Immature natural killer cell (primary cell): ENCODE measurements at regions not wholly inside any gene's neighbourhood (a gene's known extent, or its start where the extent isn't known, plus 50 kb on each side); places are given as distances from the start of the nearest gene placed in this dataset.

Source experiments
- DNase-seq, 3 donors: peaks; one replicate each; pipeline ENCODE4 v3.0.0; 2022; ENCODE audit warnings: mixed read lengths in 1 of 3
- H3K27ac Mint-ChIP-seq, 6 donors: one replicate each; pipeline ENCODE4 v1.8.0; 2020; ENCODE audit warnings: mixed read lengths in 6 of 6, mild to moderate bottlenecking in 5 of 6, inconsistent platforms in 4 of 6, moderate library complexity in 3 of 6
- H3K27me3 Mint-ChIP-seq, 3 donors: one replicate each; pipeline ENCODE4 v1.8.0; 2020 to 2021; ENCODE audit warnings: low read depth in 3 of 3, mild to moderate bottlenecking in 3 of 3, mixed read lengths in 3 of 3, moderate library complexity in 3 of 3, inconsistent platforms in 1 of 3
- H3K36me3 Mint-ChIP-seq, 3 donors: one replicate each; pipeline ENCODE4 v1.8.0; 2020; ENCODE audit warnings: mixed read lengths in 3 of 3, inconsistent platforms in 2 of 3, mild to moderate bottlenecking in 2 of 3
- H3K4me1 Mint-ChIP-seq, 2 donors: one replicate each; pipeline ENCODE4 v1.8.0; 2020; ENCODE audit warnings: inconsistent platforms in 2 of 2, mild to moderate bottlenecking in 2 of 2, mixed read lengths in 2 of 2, moderate library complexity in 1 of 2
- H3K4me3 Mint-ChIP-seq, 5 donors: one replicate each; pipeline ENCODE4 v1.8.0; 2020; ENCODE audit warnings: mild to moderate bottlenecking in 5 of 5, mixed read lengths in 5 of 5, inconsistent platforms in 3 of 5, moderate library complexity in 3 of 5
- H3K9me3 Mint-ChIP-seq, 6 donors: one replicate each; pipeline ENCODE4 v1.8.0; 2020; ENCODE audit warnings: mild to moderate bottlenecking in 6 of 6, mixed read lengths in 6 of 6, inconsistent platforms in 4 of 6, moderate library complexity in 3 of 6

DNA sequence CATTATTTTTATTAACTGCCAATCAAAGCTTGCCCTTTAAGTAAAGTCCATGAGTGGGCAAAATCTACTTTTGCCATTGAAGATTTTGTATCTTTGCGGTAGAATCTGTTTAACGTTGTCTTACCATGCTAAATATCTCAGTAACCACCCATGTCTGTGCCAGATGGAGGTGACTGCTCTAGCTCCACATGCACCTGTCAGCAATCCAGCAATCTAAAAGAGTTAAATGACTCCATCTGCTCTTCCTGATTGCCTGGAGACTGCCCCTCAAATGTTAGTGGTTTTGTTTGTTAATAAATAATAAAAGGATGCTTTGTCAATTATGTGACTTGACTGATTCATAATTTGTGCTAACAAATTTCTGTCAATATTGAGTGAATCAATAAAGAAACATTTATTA, 141.7 kb downstream of the RBM43 start:
- DNase-seq: no peak
- Mint-ChIP-seq H3K27ac (no peak overlapping the region), H3K27me3 (peaks cover 0 to 13% (median 2%) of the 10 kb centered on the region in 3 donors), H3K4me3 (no peak overlapping the region), H3K36me3 (no peaks in the 10 kb centered on the region), H3K9me3 (peaks cover 2 to 6% (median 4%) of the 10 kb centered on the region in 6 donors), H3K4me1 (no peaks in the 10 kb centered on the region)

DNA sequence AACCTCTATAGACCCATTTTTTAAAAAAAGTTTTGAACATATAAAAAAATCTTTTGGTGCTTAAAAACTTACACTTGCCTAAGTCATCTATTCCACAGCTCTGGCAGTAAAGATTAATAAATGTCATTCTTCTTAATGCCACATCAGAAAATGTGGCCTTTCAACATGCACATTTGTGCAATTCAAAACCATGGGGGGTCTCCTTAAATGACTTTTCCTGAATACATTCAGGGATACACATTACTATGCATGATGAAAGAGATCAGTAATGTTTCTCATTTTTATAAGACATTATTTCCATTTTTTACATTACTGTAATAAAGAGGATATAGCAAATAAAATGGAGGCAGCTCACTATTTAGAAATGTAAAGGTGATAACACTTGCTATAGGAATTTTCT, 142.3 kb downstream of the RBM43 start:
- H3K4me3 Mint-ChIP-seq: no peak overlapping the region
- no peak for DNase-seq
- H3K4me1 Mint-ChIP-seq: no peaks in the 10 kb centered on the region
- no peaks in the 10 kb centered on the region for H3K36me3 Mint-ChIP-seq
- no peak overlapping the region for H3K27ac Mint-ChIP-seq
- H3K9me3 Mint-ChIP-seq: peaks cover 2 to 6% (median 2%) of the 10 kb centered on the region in 6 donors
- H3K27me3 Mint-ChIP-seq: peaks cover 0 to 13% (median 2%) of the 10 kb centered on the region in 3 donors

DNA sequence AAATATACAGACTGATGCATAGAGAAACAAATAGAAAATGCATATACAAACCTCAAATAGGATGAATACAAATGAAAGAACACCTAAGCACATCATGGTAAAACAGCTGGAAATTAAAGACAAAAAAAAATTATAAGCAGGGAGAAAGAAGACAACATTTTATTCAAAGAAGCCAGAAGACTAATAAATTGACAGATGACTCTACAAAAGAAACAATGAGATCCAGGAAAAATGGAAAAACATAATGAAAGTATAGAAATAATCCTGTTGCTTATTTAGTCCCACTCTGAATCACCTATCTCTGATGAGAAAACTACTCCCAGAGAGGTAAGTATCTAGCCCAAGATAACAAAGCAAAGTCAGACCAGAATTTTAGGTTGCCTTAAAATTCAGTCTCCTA, 143.4 kb downstream of the RBM43 start:
- H3K4me1 Mint-ChIP-seq: no peaks in the 10 kb centered on the region
- no peak overlapping the region for H3K4me3 Mint-ChIP-seq
- H3K9me3 Mint-ChIP-seq: peaks cover 2 to 6% (median 3%) of the 10 kb centered on the region in 6 donors
- no peaks in the 10 kb centered on the region for H3K36me3 Mint-ChIP-seq
- no peak for DNase-seq
- H3K27ac Mint-ChIP-seq: no peak overlapping the region
- peaks cover 0 to 8% (median 3%) of the 10 kb centered on the region in 3 donors for H3K27me3 Mint-ChIP-seq

- DNase-seq: no peak
These were observed 146.8 kb downstream of the RBM43 start for GRCh38 chr2:151114874-151115273.

GRCh38 chr2:151113318-151113717, 148.3 kb downstream of the RBM43 start:
- no peak overlapping the region for H3K4me3 Mint-ChIP-seq
- H3K27me3 Mint-ChIP-seq: peaks cover 1 to 7% (median 1%) of the 10 kb centered on the region in 3 donors
- no peaks in the 10 kb centered on the region for H3K36me3 Mint-ChIP-seq
- peaks cover 2 to 8% (median 5%) of the 10 kb centered on the region in 6 donors for H3K9me3 Mint-ChIP-seq
- no peaks in the 10 kb centered on the region for H3K4me1 Mint-ChIP-seq
- no peak for DNase-seq
- no peak overlapping the region for H3K27ac Mint-ChIP-seq

More at GRCh38 chr2:151114874-151115273, 146.8 kb downstream of the RBM43 start:
- Mint-ChIP-seq H3K4me1 (no peaks in the 10 kb centered on the region), H3K27ac (no peak overlapping the region), H3K4me3 (no peak overlapping the region), H3K36me3 (no peaks in the 10 kb centered on the region), H3K9me3 (peaks cover 2 to 8% (median 5%) of the 10 kb centered on the region in 6 donors), H3K27me3 (peaks cover 1 to 7% (median 1%) of the 10 kb centered on the region in 3 donors)

DNA sequence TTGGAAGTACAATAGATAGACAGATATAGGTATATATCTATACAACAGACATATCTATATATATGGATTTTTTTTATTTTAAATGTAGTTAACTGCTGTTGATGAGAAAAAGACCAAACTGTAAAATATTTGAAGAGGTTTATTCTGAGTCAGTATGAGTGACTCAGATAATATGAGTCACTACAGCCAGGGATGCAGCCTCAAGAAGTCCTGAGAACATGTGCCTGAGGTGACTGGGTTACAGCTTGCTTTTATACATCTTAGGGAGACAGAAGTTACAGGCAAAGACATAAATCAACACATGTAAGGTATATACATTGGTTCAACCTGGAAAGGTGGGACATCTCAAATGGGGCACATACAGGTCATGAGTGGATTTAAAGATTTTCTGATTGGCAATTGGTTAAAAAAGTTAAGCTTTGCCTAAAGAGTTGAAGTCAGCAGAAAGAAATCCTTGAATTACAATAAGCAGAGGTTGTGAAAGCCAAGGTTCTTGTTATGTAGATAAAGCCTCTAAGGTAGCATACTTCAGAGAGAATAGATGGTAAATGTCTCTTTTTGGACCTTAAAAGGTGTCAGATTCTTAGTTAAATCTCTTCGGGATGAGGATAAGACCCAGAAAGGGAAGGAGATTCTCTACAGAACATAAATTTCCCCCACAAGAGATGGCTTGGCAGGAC, 149.9 kb downstream of the RBM43 start:
- Mint-ChIP-seq H3K36me3 (no peaks in the 10 kb centered on the region), H3K4me3 (no peak overlapping the region), H3K9me3 (peaks cover 0 to 9% (median 3%) of the 10 kb centered on the region in 6 donors), H3K27ac (no peak overlapping the region), H3K27me3 (peaks cover 0 to 1% (median 1%) of the 10 kb centered on the region in 3 donors), H3K4me1 (no peaks in the 10 kb centered on the region)
- DNase-seq: no peak

DNA sequence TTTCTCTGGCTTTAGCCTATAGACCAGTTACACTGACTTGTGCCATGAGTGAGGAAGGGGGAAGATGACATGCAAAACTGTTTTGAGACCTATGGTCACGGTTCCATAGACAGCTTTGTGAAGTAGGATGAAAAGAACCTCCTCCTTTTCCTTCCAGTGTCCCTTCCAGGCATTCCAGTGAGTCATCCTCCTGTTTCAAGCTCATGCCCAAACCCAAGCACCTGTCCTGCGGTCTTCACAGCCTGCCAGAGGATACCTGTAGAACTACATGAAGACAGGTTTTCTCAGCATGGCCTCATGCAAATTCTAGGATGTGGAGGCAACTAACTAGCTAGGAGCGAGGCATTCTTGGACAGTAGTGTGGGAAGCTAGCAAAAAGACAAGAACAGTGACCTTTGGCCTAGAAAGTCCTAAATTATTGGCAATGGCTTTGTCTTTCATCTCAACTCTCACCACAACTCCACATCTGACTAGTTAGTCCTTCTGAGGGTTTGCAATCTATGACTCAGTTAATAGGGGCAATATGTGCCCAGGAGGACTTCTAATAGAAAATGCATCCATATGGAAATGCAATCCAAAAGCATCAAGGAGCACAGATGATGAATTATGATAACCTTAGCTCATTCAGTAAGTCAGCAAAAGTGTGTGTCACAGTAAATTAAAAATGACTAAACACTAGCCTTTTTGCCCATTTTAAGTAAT, 154.7 kb downstream of the RBM43 start:
- no peak overlapping the region for H3K4me3 Mint-ChIP-seq
- no peak for DNase-seq
- H3K36me3 Mint-ChIP-seq: no peaks in the 10 kb centered on the region
- H3K4me1 Mint-ChIP-seq: no peaks in the 10 kb centered on the region
- peaks cover 0 to 1% (median 0%) of the 10 kb centered on the region in 3 donors for H3K27me3 Mint-ChIP-seq
- H3K9me3 Mint-ChIP-seq: peaks cover 0 to 9% (median 2%) of the 10 kb centered on the region in 6 donors
- H3K27ac Mint-ChIP-seq: no peak overlapping the region

- DNase-seq: no peak
- peaks cover 0 to 2% (median 2%) of the 10 kb centered on the region in 3 donors for H3K27me3 Mint-ChIP-seq
- H3K4me1 Mint-ChIP-seq: no peaks in the 10 kb centered on the region
- H3K27ac Mint-ChIP-seq: no peak overlapping the region
- H3K36me3 Mint-ChIP-seq: no peaks in the 10 kb centered on the region
- H3K4me3 Mint-ChIP-seq: no peak overlapping the region
- H3K9me3 Mint-ChIP-seq: peaks cover 0 to 4% (median under 1%) of the 10 kb centered on the region in 6 donors
These were observed 158.1 kb downstream of the RBM43 start for GRCh38 chr2:151103551-151103950.

GRCh38 chr2:151102226-151102625, 159.4 kb downstream of the RBM43 start:
- Mint-ChIP-seq H3K4me3 (no peak overlapping the region), H3K27ac (no peak overlapping the region), H3K4me1 (no peaks in the 10 kb centered on the region), H3K36me3 (no peaks in the 10 kb centered on the region), H3K9me3 (peaks cover 0 to 2% (median under 1%) of the 10 kb centered on the region in 6 donors), H3K27me3 (peaks cover 0 to 2% (median 2%) of the 10 kb centered on the region in 3 donors)
- no peak for DNase-seq

DNA sequence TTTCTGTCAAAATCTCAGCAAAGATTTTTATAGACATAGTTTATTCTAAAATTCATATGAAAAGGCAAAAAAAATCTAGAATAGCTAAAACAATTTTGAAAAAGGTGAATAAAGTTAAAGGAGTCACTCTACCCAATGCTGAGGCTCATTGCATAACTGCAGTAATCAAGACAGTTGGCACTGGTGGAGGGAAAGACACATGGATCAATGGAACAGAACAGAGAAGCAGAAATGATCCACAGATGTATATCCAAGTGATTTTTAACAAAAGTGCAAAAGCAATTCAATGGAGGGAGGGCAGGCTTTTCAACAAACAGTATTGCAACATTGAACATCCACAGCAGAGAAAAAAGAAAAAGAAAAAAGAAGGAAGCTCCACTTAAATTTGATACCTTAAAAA, 162.8 kb downstream of the RBM43 start:
- no peak overlapping the region for H3K4me3 Mint-ChIP-seq
- no peaks in the 10 kb centered on the region for H3K4me1 Mint-ChIP-seq
- H3K9me3 Mint-ChIP-seq: peaks cover 0 to 4% (median 1%) of the 10 kb centered on the region in 6 donors
- no peak overlapping the region for H3K27ac Mint-ChIP-seq
- peaks cover 2 to 4% (median 4%) of the 10 kb centered on the region in 3 donors for H3K27me3 Mint-ChIP-seq
- no peak for DNase-seq
- H3K36me3 Mint-ChIP-seq: no peaks in the 10 kb centered on the region

GRCh38 chr2:151097895-151098294, 163.8 kb downstream of the RBM43 start:
- Mint-ChIP-seq H3K9me3 (peaks cover 0 to 5% (median 1%) of the 10 kb centered on the region in 6 donors), H3K27me3 (peaks cover 2 to 4% (median 4%) of the 10 kb centered on the region in 3 donors), H3K36me3 (no peaks in the 10 kb centered on the region), H3K4me1 (no peaks in the 10 kb centered on the region), H3K4me3 (no peak overlapping the region), H3K27ac (no peak overlapping the region)
- no peak for DNase-seq

DNA sequence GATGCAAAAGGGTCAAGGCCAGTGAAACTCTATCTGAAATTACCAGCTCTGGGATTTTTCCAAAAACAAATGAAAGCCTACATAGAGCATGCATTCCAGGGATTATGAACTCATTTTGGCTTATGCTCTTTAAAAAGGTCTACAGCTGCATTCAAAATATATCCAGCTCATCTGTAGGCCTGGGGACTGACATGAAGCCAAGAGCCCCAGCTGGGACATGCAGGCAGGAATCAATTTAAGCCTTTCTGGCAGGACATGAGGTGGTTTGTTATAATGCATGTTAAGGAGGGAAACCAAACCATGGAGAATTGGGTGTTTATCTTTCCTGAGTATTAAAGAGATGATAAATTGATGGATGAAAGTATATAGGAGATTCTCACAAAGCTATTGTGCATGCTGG, 164.5 kb downstream of the RBM43 start:
- Mint-ChIP-seq H3K27ac (no peak overlapping the region), H3K36me3 (no peaks in the 10 kb centered on the region), H3K9me3 (peaks cover 0 to 6% (median 1%) of the 10 kb centered on the region in 6 donors), H3K4me3 (no peak overlapping the region), H3K4me1 (no peaks in the 10 kb centered on the region), H3K27me3 (peaks cover 2 to 4% (median 4%) of the 10 kb centered on the region in 3 donors)
- DNase-seq: no peak

DNA sequence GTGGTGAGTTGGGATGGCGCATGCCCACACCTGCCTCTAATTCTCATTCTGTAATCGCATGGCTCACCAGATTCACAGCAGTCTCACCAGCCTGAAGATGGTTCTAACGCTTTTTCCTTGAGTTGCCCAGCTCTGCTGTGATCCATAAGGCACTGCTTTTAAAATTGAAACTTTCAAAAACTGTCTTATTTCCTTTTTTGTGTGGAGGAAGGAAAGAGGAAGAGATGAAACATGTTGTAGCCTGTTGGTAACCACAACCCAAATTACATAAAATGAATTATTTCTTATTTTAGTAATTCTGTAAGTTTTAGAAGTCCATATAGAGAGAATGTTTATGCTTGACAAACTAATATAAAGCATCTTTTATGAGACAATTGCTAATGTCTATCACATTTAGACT, 165.4 kb downstream of the RBM43 start:
- Mint-ChIP-seq H3K9me3 (peaks cover 0 to 7% (median 1%) of the 10 kb centered on the region in 6 donors), H3K36me3 (no peaks in the 10 kb centered on the region), H3K4me1 (no peaks in the 10 kb centered on the region), H3K27me3 (peaks cover 2 to 4% (median 4%) of the 10 kb centered on the region in 3 donors), H3K4me3 (no peak overlapping the region), H3K27ac (no peak overlapping the region)
- no peak for DNase-seq

DNA sequence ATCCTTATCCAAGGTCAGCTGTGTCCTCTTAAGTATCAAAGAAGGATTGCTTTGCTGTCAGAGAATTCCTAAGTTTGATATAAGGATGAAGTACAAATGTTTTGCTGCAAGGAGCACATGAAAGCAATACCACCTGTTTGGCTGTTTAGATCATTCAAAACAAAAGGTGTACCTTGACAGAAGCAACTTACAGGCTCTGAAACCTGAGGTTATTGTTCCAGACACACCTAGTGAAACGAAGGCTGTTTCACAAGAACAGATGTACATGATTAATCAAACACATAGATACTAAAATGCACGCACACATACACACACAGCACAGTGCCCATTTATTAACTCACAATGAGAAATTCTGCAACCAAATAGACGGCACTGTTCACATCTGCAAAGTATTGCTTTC, 166.2 kb downstream of the RBM43 start:
- Mint-ChIP-seq H3K4me1 (no peaks in the 10 kb centered on the region), H3K27ac (no peak overlapping the region), H3K36me3 (no peaks in the 10 kb centered on the region), H3K27me3 (peaks cover 2 to 6% (median 4%) of the 10 kb centered on the region in 3 donors), H3K4me3 (no peak overlapping the region), H3K9me3 (peaks cover 0 to 7% (median 1%) of the 10 kb centered on the region in 6 donors)
- DNase-seq: no peak
